Astrocyte of the cerebellum (primary cell): ENCODE measurements at regions not wholly inside any gene's neighbourhood (a gene's known extent, or its start where the extent isn't known, plus 50 kb on each side); places are given as distances from the start of the nearest gene placed in this dataset.

Source experiments
- DNase-seq: peaks from one replicate; pipeline ENCODE4 v3.0.0-alpha.2; 2011; ENCODE audit warnings: low read depth
- H3K4me3 ChIP-seq: 2 replicates; pipeline ENCODE4 v1.5.1; 2011; ENCODE audit warnings: mild to moderate bottlenecking, low read depth, low read length, moderate library complexity
- in situ Hi-C: cut with HindIII; loops from 2 replicates; pipeline ENCODE4 v1.10.0; 2017; ENCODE audit warnings: low sequenced_read_pairs
- TF ChIP-seq, protein P1 (sequence below): IDR thresholded peaks from 2 replicates; pipeline ENCODE4 v1.5.1; 2012; ENCODE audit warnings: low read length, low read depth, moderate library complexity, mild to moderate bottlenecking; ENCODE audit errors: missing control alignments

DNA sequence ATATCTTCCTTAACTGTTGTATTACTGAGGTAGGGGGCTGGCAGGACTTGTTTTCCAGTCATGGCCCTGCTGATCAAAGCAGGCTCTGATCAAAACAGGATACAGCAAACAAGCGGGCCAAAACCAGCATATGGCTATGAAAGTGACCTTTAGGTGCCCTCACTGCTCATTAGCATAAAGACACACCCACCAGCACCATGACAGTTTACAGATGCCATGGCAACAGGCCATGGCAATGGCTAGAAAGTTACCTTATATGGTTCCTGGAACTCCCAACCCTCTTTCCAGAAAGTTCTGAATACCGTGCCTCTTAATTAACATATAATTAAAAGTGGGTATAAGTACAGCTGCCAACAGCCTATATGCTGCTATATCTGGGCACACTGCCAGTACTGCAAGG lies 551.4 kb upstream of the SGCG start:
- no peak overlapping the region for H3K4me3 ChIP-seq
- in situ Hi-C loops, result no loop called here
- TF ChIP-seq, protein P1, sequence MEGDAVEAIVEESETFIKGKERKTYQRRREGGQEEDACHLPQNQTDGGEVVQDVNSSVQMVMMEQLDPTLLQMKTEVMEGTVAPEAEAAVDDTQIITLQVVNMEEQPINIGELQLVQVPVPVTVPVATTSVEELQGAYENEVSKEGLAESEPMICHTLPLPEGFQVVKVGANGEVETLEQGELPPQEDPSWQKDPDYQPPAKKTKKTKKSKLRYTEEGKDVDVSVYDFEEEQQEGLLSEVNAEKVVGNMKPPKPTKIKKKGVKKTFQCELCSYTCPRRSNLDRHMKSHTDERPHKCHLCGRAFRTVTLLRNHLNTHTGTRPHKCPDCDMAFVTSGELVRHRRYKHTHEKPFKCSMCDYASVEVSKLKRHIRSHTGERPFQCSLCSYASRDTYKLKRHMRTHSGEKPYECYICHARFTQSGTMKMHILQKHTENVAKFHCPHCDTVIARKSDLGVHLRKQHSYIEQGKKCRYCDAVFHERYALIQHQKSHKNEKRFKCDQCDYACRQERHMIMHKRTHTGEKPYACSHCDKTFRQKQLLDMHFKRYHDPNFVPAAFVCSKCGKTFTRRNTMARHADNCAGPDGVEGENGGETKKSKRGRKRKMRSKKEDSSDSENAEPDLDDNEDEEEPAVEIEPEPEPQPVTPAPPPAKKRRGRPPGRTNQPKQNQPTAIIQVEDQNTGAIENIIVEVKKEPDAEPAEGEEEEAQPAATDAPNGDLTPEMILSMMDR, result no peak
- no peak for DNase-seq

DNA sequence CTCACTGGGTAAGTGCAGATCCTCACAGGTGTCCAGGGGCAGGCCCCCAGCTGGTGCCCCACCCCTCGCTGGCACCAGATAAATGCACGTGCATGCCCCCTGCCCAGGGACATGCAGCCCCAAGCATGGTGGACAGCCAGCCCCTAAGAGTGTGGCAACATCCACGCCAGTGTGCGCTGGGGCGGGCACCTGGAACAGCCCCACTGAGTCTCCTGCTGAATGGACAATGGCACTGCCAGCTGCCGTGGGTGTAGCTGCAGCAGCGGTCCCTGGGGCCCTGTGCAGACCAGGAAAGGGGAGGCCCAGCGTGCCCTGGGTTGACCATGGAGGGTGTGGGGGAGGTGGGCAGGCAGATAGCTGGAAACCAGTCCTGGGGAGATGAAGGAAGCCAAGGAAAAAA lies 538.7 kb upstream of the SGCG start:
- no peak for DNase-seq
- in situ Hi-C loops, result no loop called here
- TF ChIP-seq, protein P1, result no peak
- H3K4me3 ChIP-seq, result no peak overlapping the region

DNA sequence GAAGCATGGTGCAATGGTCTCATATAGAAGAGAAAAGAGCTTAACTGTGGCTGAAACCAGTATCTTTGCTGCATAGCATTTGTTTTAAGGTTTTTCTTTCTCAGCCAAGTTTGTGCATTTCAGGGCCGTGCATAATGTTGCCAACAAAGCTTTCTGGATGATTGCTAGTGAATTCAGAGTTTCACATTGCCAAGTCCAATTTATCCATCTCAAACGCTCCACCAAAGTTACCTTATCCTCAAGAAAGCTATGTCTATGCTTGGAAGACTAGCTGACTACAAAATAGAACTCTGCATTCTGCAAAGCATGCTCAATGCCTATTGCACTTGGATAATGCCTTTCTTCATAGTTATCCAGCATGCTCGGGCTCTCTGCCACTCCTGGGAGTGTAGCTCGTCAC lies 535.8 kb upstream of the SGCG start:
- in situ Hi-C loops, result no loop called here

DNA sequence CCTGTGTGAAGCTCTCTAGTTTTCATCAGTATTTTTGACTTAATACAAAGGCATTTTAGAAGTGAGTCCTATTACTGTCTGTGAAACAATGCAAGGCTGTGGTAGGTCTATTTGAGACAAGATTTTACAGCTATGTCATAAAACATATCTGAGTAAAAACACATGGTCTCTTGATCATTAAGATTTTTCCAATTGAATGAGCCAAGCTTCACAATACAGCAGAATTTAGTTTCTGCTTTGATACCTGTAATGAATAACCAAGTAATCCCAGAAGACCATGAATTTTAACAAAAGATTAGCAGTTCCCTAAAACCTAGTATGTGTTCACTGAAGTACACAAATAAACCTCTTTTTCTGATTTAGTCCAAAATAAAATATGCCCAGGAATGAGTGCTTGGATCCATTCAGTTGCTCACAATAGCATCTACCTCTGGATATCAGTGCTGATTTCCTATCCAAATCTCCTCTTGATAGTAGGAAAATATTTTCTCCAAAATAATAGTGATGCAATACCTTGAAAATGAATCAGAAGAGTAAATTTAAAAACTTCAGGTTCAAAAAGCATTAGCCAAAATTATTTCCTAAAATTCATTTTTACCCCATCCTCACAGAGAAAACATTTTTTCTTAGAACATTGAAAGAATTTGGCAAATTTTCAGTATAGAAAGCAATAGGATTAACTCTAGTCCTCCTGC lies 533.5 kb upstream of the SGCG start:
- no peak for DNase-seq
- TF ChIP-seq, protein P1, result no peak
- no peak overlapping the region for H3K4me3 ChIP-seq
- in situ Hi-C loops, result no loop called here

More for the DNA sequence above, 535.8 kb upstream of the SGCG start:
- no peak overlapping the region for H3K4me3 ChIP-seq
- TF ChIP-seq, protein P1, result no peak
- no peak for DNase-seq

DNA sequence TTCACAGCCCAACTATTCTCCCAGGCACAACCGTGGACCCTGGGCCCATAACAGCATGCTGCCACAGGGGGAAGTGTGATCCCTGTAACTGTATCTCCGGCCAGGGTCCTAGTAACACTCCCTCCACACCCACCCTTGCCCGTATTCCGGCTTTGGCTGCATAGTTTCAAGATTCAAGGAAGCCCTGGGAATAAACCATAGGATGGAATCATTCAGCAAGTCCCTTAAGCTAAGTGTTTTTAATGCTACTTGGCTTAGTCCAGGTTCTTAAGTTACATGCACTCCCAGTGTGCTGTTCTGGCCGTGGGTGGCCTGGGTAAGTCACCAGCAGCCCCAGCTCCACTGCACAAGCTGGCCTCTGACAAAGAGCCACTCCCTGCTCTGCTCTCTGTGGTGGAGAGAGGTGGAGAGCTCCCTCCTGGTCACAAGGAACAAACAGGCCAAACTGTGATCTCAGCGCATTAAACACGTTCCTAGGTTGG lies 532.4 kb upstream of the SGCG start:
- in situ Hi-C loops, result no loop called here
- DNase-seq, result no peak
- H3K4me3 ChIP-seq, result no peak overlapping the region
- TF ChIP-seq, protein P1, result no peak

DNA sequence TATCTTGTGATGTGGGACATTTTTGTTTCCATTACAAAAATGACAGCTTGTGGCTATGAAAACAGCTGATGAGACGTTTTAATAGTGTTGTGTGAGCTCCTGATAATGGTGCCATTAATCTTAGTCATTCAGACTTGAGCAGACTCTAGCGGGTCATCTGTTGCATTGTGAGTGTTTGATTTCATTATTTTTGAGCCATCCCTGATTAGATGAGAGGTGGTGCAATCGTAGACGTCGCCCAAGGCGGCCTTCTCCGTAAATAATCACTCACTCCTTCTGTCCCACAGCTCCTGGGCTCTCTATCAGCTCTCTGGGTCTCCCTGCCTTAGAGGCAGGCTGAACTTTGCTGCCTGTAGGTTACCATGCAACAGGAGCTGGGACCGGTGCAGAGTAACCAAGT lies 528.0 kb upstream of the SGCG start:
- TF ChIP-seq, protein P1, result no peak
- in situ Hi-C loops, result no loop called here

More for the DNA sequence above, 528.0 kb upstream of the SGCG start:
- H3K4me3 ChIP-seq, result no peak overlapping the region
- no peak for DNase-seq
